ENCODE measurements at regions not wholly inside any gene's neighbourhood (a gene's known extent, or its start where the extent isn't known, plus 50 kb on each side); places are given as distances from the start of the nearest gene placed in this dataset.

GRCh38 chr3:95901948-95902347 lies 912.4 kb upstream of the EPHA6 start:
- no peak for DNase-seq
- no peak for ATAC-seq (ENCODE audit: poor library complexity)
- intact Hi-C loops (cut with DNase I), result no loop called here

- no peak for DNase-seq
- intact Hi-C loops (cut with DNase I), result no loop called here
- no peak for ATAC-seq (ENCODE audit: poor library complexity)
Observed at GRCh38 chr3:95905182-95905581, 909.2 kb upstream of the EPHA6 start.

- DNase-seq (no peak), ATAC-seq (ENCODE audit: poor library complexity) (no peak)
- intact Hi-C loops (cut with DNase I), result no loop called here
Observed at GRCh38 chr3:95911767-95912166, 902.6 kb upstream of the EPHA6 start.

GRCh38 chr3:95923496-95924210 lies 890.7 kb upstream of the EPHA6 start:
- intact Hi-C loops (cut with DNase I), result no loop called here
- DNase-seq (no peak), ATAC-seq (ENCODE audit: poor library complexity) (peak; percentile 91)

GRCh38 chr3:95926904-95927501 lies 887.4 kb upstream of the EPHA6 start:
- DNase-seq (no peak), ATAC-seq (ENCODE audit: poor library complexity) (no peak)
- intact Hi-C loops (cut with DNase I), result no loop called here

- no peak for ATAC-seq (ENCODE audit: poor library complexity)
- no peak for DNase-seq
- intact Hi-C loops (cut with DNase I), result no loop called here
Observed at GRCh38 chr3:95934181-95934580, 880.2 kb upstream of the EPHA6 start.

- intact Hi-C loops (cut with DNase I), result no loop called here
- ATAC-seq (ENCODE audit: poor library complexity), result no peak
Observed at GRCh38 chr3:95939235-95939809, 875.1 kb upstream of the EPHA6 start.

GRCh38 chr3:95965704-95966336 lies 848.6 kb upstream of the EPHA6 start:
- no peak for ATAC-seq (ENCODE audit: poor library complexity)
- no peak for DNase-seq
- intact Hi-C loops (cut with DNase I), result no loop called here

More at GRCh38 chr3:95939235-95939809, 875.1 kb upstream of the EPHA6 start:
- DNase-seq, result no peak

- intact Hi-C loops (cut with DNase I), result no loop called here
- ATAC-seq (ENCODE audit: poor library complexity), result peak; percentile 85
- no peak for DNase-seq
Observed at GRCh38 chr3:95971573-95971972, 842.8 kb upstream of the EPHA6 start.

- ATAC-seq (ENCODE audit: poor library complexity) (no peak), DNase-seq (no peak)
- intact Hi-C loops (cut with DNase I), result no loop called here
Observed at GRCh38 chr3:95994338-95994737, 820.1 kb upstream of the EPHA6 start.

GRCh38 chr3:96000966-96001365 lies 813.4 kb upstream of the EPHA6 start:
- DNase-seq (no peak), ATAC-seq (ENCODE audit: poor library complexity) (no peak)
- intact Hi-C loops (cut with DNase I), result no loop called here

- no peak for DNase-seq
Observed at GRCh38 chr3:96007650-96008195, 806.7 kb upstream of the EPHA6 start.

GRCh38 chr3:96012939-96013338 lies 801.5 kb upstream of the EPHA6 start:
- ATAC-seq (ENCODE audit: poor library complexity) (no peak), DNase-seq (no peak)
- intact Hi-C loops (cut with DNase I), result no loop called here

More at GRCh38 chr3:96007650-96008195, 806.7 kb upstream of the EPHA6 start:
- ATAC-seq (ENCODE audit: poor library complexity), result no peak
- intact Hi-C loops (cut with DNase I), result no loop called here

GRCh38 chr3:96017556-96017955 lies 796.8 kb upstream of the EPHA6 start:
- no peak for ATAC-seq (ENCODE audit: poor library complexity)
- intact Hi-C loops (cut with DNase I), result no loop called here
- no peak for DNase-seq

GRCh38 chr3:96022676-96023075 lies 791.7 kb upstream of the EPHA6 start:
- intact Hi-C loops (cut with DNase I), result no loop called here
- DNase-seq (no peak), ATAC-seq (ENCODE audit: poor library complexity) (no peak)

GRCh38 chr3:96027718-96028117 lies 786.7 kb upstream of the EPHA6 start:
- no peak for ATAC-seq (ENCODE audit: poor library complexity)
- intact Hi-C loops (cut with DNase I), result no loop called here
- no peak for DNase-seq

GRCh38 chr3:96039632-96040031 lies 774.8 kb upstream of the EPHA6 start:
- no peak for ATAC-seq (ENCODE audit: poor library complexity)
- no peak for DNase-seq
- intact Hi-C loops (cut with DNase I), result no loop called here

- DNase-seq, result no peak
- no peak for ATAC-seq (ENCODE audit: poor library complexity)
- intact Hi-C loops (cut with DNase I), result no loop called here
Observed at GRCh38 chr3:96059301-96059700, 755.1 kb upstream of the EPHA6 start.

GRCh38 chr3:96069065-96069464 lies 745.3 kb upstream of the EPHA6 start:
- ATAC-seq (ENCODE audit: poor library complexity) (no peak), DNase-seq (no peak)
- intact Hi-C loops (cut with DNase I), result no loop called here

- DNase-seq, result no peak
- intact Hi-C loops (cut with DNase I), result no loop called here
- no peak for ATAC-seq (ENCODE audit: poor library complexity)
Observed at GRCh38 chr3:96070678-96071077, 743.7 kb upstream of the EPHA6 start.
